ENCODE measurements at regions not wholly inside any gene's neighbourhood (a gene's known extent, or its start where the extent isn't known, plus 50 kb on each side); places are given as distances from the start of the nearest gene placed in this dataset.

DNA sequence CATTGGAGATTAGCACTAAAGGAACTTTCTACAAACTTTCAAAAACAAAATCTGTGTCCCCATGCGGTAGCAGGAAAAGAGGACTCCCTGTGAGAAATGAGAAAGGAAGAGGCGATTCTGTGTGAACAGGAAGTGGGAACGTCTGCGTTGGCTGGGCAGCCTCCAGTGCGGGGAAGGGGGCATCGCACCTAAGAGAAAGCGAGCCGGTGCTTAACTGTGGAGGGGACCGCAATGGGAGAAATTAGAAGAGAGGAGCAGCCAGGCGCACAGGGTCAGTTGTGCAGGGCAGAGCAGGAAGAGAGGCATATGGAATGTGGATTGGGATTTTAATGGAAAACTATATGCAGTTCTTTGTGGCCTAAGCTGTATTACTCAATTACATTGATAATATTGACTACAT, 77.4 kb upstream of the DOCK9 start:
- no peak for DNase-seq (ENCODE audit: low read depth)

DNA sequence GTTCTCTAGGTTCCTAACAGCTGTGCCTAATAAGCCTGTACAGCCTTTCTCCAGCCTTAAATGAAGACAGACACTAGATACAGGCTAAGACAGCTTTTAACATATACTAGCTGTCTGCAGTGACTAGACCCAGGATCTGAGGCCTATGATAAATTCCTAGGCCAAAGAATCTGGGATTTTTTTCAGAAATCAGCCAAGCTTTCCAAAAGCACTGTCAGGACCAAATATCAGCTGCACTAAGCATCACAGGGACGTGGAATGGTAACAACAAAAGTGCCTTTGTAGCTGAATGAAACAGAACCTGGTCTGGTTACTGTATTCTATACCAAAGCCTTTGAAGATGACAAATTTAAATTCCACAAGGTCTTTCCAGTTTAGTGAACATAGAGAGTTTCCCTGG, 77.9 kb upstream of the DOCK9 start:
- no peak for DNase-seq (ENCODE audit: low read depth)

DNA sequence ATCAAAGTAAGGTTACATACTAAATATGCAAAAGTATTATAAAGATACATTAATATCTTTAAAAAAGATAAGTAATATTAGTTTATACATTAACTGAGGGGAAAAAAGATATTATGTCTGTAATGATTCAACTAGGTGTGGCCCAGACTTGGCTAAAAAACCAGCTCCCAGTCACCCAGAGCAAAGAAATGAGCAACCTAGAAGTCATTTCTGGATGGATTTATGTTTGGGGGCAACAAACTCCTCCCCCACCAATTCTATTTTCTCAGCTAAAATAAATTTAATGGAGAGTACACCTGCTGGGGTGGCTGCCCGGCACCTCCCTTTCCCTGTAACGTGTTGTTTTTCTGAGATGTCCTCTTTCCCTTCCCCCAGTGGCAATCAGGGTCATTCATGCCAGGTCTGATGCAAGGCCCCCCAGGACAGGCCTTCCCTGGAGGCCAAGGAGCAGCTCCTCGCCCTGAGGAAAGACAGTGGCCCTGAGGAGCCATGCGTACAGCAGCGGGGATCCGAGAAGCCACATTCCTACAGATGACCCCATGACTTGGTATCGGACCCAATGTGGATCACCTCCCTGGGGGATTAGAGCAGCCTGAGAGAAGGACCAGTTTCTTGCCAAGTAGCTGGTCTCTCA, 78.6 kb upstream of the DOCK9 start:
- no peak for DNase-seq (ENCODE audit: low read depth)

DNA sequence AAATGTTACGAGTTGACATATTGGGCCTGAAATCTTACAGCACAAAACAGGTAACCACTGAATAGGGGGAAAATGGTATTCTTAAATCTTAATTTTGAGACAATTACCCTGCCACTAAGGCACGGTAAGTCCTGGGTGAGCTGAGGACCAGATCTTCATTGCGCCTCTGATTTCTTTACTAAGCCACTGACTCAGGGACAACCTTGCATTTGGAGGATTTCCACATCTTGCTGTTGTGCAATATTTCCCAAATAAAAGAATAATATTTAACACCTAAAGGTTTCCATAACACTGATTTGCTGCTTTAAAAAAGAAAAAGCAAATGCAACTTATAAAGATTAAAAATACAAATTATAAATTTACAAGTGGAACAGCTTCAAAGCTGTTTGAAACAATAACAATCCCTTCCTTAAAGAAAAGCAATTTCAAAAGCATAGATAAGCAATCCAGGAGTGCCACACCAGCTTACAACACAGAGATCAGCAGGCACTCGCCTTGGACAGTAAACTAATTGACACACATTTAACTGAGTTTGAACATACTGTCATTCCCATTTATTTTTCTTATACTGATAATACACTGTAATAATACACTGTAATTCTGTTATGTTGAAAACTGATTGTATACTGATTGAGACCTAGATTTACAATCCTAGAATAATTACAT, 79.6 kb upstream of the DOCK9 start:
- no peak for DNase-seq (ENCODE audit: low read depth)

DNA sequence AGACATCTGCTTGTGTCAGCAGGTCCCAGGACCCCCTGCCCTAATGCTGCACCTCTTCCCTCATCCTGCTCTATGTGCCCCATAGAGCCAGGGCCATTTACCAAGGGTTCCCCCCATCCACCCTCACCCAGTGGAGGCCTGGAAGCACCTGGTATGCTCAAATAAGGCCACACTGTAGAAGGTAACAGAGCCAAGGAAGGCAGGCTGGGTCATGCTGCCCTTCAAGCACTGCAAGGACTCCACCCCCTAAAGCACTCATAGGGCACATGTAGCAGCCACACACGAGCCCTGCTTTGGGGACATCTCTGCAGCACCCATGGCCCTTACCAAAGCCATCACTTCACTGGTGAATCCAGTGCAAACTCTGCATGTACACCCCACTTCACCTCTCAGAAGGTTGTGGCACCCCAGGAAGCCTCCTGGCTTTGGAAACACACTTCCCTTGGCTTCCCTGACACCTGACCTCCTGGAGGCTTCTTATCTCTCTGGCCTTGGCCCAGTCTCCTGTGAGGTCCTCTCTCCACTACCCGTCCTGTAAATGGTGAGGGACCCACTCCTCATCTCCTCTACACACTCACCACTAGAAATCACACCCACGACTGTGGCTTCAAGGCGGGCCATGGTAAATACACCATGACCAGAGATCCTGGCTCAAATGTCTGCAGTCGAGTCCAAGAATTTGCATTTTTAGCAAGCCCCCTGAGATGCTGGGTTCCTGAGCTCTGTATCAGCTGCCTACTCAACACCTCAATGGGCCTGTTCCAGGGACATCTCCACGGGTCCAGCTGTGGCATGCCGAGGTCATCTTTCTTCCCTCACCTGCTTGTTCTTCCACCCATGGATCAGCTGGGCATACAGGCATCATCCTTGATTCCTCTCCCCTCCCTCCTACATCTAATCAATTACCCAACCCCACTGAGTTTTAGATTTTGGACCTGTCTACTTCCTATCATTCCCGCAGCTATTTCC, 80.9 kb upstream of the DOCK9 start:
- DNase-seq (ENCODE audit: low read depth), result no peak

DNA sequence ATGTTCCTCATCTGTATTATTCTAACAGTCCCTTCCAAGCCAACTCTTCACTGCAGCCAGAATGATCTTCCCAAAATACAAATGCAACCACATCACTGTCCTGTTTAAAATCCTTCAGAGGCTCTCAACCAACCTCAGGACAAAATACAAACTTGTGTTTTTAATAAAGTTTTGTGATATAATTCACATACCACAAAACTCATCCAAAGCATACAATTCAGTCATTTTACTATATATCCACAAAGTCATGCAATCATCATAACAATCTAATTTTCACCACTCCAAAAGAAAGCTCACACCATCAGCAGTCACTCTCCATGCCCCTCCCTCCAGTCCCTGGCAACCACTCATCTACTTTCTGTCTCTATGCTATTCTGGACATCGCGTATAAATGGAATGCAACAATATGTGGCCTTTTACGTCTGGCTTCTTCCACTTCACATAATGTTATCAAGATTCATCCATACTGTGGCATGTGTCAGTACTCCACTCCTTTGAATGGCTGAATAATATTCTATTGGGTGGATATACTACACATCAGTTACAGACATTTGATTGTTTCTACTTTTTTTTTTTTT, 81.7 kb upstream of the DOCK9 start:
- DNase-seq (ENCODE audit: low read depth), result no peak

DNA sequence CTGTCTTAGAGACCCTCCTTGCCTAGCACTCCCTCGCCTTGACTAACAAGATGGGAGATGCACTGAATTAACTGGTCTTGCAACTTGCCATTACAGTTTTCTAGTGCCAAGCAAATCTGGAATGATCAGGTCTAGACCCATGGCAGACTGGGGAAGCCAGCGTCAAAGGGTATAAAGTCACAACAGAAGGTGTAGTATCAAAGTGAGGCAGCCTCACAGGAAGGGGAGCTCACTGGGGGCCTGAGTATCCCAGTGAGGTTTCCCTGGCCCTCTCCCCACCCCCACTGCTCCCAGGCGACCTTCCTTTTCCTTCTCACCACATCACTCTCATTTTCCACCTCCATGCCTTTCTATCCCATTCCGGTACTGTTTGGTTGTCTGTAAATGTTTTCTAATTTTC, 83.5 kb upstream of the DOCK9 start:
- no peak for DNase-seq (ENCODE audit: low read depth)

DNA sequence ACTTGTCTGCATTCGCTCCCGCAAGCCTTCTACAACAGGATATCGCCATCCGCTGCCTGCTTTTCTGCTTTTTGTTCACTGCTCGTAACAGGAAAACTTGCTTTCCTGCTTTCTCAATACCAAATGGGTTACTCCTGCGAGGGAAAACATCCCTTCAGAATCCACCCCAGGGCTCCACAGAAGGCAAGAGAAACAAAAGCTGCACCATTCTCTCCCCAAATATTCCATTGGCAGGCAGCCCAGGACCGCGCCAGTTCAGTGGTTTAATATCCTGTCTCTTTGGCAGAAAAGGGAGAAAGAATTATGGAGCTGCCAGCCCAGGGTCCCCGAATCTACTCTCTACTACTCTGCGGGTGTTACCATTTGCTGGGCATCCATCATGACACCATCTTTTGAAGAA, 84.7 kb upstream of the DOCK9 start:
- no peak for DNase-seq (ENCODE audit: low read depth)

DNA sequence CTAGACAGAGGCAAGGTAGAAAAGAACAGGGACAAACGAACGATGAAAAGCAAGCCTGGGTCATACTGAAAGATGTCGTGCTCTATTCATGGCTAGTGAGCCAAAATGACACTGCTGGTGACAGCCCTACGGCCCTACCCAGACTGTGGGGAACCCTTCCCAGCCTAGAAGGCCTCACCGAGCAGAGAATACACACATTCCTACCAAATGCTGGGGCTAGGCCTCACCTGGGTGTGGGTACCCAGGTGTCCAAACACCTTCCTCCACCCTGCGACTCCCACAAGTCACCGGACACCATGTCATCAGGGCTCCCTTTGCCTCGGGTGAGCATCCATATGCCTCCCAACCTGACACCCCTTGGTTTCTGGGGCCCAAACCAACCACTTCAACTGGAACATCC, 85.3 kb upstream of the DOCK9 start:
- no peak for DNase-seq (ENCODE audit: low read depth)

DNA sequence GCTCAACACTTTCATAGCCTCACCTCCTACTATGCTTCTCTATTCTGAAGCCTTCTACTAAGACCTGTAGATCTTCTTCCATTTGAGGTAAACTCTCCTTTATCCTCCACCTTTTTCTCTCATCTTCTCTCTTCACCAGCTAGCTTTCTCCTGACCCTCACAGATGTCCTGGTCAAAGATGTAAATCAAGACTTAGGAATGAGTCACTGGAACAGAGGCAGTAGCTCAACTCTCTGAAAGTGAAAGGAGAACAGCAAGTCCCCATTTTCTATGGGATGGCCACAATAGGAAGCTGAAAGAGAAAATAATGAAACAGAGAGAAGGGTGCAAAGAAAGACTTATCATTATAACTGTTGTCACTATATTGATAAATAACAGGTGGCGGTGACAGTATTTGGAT, 86.1 kb upstream of the DOCK9 start:
- DNase-seq (ENCODE audit: low read depth), result no peak

DNA sequence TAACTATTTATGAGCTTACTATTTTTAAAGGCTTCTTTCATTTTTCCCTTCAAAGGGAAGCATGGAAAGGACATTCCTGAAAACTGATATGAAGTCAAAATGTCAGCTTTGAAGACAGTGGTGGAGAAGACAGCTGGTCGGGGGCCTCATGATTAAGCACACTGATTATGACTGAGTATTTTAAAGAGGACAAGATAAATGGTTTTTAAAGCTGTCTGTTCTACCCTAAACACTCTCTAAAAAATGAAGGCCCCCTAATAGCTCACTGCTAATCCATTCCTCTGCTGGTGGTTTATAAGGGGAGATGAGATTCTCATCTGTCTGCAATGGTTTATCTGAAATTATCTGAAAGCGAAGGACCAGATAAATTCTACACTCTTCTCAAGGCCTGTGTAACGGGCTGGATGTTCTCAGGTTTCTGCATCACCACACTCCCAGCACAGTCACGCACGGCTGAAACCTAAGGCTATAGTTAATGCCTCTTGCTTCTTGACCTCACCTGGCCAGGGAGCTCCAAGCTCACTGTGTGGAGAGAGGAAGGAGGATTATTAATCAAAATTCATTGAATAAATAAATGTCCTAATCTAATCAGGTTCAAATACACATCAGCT, 86.9 kb upstream of the DOCK9 start:
- DNase-seq (ENCODE audit: low read depth), result no peak

DNA sequence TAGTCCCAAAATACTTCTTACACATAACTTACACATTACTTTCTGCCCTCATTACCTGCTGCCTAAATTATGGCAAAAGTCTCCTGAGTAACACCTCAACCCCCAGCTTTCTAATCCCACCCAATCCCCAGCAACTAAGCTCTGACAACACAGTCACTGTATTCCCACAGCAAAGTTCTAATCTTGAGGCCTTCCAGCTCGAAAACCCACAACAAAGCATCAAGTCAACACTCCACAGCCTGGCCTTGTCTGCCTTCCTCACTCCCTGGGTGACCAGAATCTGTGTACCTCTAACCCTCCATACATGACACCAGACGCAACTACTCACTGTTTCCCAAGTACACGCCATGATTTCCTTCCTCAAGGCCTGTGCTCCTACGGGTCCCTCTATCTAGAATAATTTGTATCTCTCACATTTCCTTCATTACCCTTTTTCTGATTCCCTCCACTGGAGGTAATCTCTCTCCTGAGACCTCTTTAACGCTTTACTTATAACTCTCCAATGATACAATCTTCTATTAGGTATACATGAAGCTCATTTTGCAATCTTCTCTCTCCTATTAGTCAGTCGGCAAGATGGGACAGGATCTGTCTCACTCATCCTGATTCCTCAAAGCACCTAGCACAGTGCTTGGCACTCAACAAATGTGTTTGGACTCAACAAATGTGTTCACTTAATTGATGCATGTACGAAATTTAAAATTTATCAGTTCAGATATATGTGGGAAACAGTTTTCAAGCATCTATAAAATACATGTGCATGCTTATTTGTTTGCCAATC, 87.6 kb upstream of the DOCK9 start:
- DNase-seq (ENCODE audit: low read depth), result no peak

DNA sequence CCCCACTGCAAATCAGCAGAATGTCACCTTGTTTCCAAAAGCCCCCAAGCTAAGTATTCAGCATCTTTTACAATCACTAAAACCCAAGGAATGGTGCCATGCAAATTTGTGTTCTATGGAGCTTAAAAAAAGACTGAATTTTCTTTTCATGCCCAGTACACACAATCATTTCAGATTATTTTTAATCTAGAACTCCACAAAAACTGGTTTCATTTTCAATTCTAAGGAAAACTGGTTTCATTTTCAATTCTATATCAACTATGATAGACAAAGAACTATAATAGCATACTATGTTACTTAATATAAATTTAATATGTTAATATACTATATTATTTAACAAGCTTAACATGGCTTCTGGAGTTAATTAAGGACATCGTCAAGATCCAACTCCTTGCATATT, 88.4 kb upstream of the DOCK9 start:
- DNase-seq (ENCODE audit: low read depth), result no peak

DNA sequence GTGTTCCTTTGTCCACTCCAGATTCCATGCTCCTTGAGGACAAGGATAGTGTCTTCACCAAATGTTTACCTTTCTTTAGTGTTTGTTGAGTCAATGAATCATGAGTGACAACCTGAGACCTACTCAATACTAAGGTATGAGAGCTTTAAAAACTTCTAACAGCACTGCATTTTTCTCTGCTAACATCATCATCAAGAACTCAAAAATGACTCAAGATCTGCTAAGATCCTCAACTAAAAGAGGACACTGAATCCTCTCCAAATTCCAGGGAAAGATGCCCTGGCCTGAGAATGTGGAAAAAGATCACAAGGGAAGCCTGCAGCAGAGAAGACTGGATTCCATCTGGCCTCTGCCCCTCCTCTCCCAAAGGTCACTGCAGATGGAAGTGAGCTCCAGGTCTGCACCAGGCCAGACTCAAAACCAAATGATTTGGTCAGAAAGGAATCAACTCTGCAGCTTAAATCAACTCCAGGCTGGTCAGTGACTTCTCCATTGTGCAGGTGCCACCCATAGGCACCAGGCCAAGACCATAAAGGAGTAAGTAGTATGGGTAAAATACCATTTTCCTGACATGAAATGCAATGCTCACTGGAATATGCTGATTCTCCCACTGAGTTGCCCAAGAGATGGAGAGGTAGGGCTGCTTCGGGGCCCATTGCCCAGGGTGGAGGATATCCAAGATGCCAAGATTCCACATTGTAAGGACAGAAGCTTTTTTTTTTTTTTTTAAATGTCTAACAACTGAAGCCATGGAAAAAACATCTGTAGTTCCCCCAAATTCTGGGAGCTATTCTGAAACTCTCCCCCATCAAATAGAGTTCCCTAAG, 89.5 kb upstream of the DOCK9 start:
- no peak for DNase-seq (ENCODE audit: low read depth)

DNA sequence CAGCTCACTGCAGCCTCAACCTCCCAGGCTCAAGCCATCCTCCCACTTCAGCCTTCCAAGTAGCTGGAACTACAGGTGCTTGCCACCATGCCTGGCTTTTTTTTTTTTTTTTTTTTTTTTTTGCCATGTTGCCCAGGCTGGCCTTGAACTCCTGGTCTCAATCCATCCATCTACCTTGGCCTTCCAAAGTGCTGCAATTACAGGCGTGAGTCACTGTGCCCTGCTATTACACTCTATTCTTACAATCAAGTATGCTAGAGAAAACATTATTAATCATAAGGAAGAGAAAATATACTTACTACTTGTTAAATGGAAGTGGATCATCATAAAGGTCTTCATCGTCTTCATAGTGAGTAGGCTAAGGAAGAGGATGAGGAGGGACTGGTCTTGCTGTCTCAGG, 93.3 kb upstream of the DOCK9 start:
- no peak for DNase-seq (ENCODE audit: low read depth)

DNA sequence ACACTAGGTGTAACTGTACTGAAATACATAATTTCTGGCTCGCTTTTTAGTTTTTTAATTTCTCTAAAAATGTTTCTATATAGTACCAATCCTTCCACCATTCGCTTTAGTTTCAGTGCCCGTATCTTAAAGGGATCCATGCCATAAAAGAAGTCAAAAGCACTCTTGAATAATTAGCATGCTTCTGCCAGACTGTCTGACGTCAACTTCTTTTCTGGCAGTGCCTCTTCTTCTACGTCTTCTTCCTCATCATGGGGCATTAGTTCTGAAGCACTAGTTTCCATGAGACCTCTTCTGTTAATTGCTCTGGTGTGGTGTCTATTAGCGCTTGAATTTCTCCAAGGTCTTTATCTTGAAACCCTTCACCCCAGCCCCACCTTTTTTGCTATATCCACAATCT, 93.8 kb upstream of the DOCK9 start:
- no peak for DNase-seq (ENCODE audit: low read depth)

DNA sequence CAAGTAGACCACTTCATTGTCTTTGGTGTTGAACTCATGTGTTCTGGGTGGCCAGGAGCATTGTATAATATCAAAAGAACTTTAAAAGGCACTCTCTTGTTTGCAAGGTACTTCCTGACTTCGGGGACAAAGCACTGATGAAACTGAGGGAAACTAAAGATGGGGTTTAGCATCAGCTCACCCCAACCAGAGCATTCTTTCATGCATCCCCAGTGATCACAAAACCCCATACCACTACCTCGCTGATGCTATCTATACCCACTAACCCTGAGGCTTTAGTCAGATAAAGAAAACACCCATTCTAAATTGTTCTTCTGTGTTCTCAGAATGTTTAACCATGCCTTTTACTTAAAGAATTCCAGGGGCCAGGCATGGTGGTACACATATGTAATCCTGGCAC, 94.5 kb upstream of the DOCK9 start:
- DNase-seq (ENCODE audit: low read depth), result no peak

DNA sequence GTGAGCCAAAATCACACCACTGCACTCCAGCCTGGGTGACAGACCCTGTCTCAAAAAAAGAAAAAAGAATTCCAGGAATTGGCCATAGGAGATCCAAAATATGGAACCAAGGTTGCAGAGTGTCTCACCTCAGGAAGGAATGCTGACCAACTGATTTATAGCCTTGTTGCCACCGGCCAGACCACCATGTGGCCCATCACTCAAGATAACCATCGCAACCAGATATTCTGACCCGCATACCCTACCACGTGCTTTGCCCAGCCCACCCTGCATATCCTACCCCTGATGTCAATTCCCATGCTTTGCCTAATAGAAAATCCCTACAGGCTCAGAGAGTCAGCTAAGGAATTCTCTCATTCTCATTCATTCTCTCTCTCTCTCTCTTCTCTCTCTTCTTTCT, 95.1 kb upstream of the DOCK9 start:
- DNase-seq (ENCODE audit: low read depth), result no peak

DNA sequence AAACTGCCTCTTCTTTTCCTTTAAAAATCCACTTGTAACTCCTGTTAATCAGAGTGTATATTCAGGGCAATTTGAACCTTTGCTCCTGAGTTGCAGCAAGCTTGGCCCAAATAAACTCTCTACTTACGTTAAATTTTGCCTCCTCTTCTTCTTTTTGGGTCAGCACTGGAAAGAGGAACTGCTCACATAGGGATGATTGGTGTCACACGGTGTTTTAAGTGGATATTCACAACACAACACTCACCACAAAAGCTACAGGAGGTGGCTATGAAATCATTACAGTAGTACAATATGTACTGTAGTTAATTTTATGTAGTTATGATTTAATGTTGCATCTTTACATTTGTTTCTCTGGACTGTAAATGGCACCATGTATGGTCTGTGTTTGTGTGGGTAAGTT, 96.8 kb upstream of the DOCK9 start:
- no peak for DNase-seq (ENCODE audit: low read depth)
